SU-DHL-6 (cell line): ENCODE measurements at regions not wholly inside any gene's neighbourhood (a gene's known extent, or its start where the extent isn't known, plus 50 kb on each side); places are given as distances from the start of the nearest gene placed in this dataset.

Source experiments
- H2AFZ ChIP-seq: fragments of 200-600 bp; sonication (generic); 2 replicates; pipeline ENCODE4 v1.6.1; 2014; ENCODE audit warnings: low read depth, mild to moderate bottlenecking, moderate library complexity, mixed read lengths, antibody characterized with exemption, low read length; ENCODE audit not compliant: severe bottlenecking
- H3F3A ChIP-seq: fragments of 200-600 bp; shearing (Covaris generic); 2 replicates; pipeline ENCODE4 v1.6.0; 2016; ENCODE audit warnings: antibody characterized with exemption, mild to moderate bottlenecking; ENCODE audit not compliant: insufficient read depth
- H3K27ac ChIP-seq: fragments of 200-600 bp; sonication (generic); 2 replicates; pipeline ENCODE4 v1.5.1; 2016; ENCODE audit warnings: low read depth, mild to moderate bottlenecking, low read length, moderate library complexity, mixed read lengths
- H3K27me3 ChIP-seq: fragments of 200-600 bp; sonication (generic), shearing (Covaris generic); 2 replicates; pipeline ENCODE4 v1.6.0; 2014; ENCODE audit warnings: mild to moderate bottlenecking, low read length
- H3K36me3 ChIP-seq: fragments of 200-600 bp; sonication (generic); 2 replicates; pipeline ENCODE4 v1.6.1; 2014; ENCODE audit warnings: mild to moderate bottlenecking, low read length, mixed read lengths
- H3K4me2 ChIP-seq: fragments of 300-600, 200-600 bp; shearing (Covaris generic), sonication (generic); 2 replicates; pipeline ENCODE4 v1.6.0; 2014; ENCODE audit warnings: low read length, low read depth, mild to moderate bottlenecking; ENCODE audit not compliant: poor library complexity, severe bottlenecking
- H3K4me3 ChIP-seq: fragments of 200-600 bp; sonication (generic); 2 replicates; pipeline ENCODE4 v1.5.1; 2014; ENCODE audit warnings: antibody characterized with exemption, low read length, mild to moderate bottlenecking, mixed read lengths; ENCODE audit not compliant: insufficient read depth, poor library complexity, severe bottlenecking
- H3K79me2 ChIP-seq: fragments of 200-600 bp; sonication (generic); 2 replicates; pipeline ENCODE4 v1.6.1; 2014; ENCODE audit warnings: mild to moderate bottlenecking, low read length, moderate library complexity; ENCODE audit not compliant: insufficient read depth
- H3K9ac ChIP-seq: fragments of 200-600 bp; sonication (generic); 2 replicates; pipeline ENCODE4 v1.7.0; 2014; ENCODE audit warnings: mild to moderate bottlenecking, low read length
- H3K9me2 ChIP-seq: fragments of 200-600 bp; sonication (generic); replicated peaks from 2 replicates; pipeline ENCODE4 v1.6.1; 2014; ENCODE audit warnings: low read length; ENCODE audit not compliant: insufficient read depth
- H3K9me3 ChIP-seq: fragments of 200-600 bp; sonication (generic); 2 replicates; pipeline ENCODE4 v1.6.1; 2014; ENCODE audit warnings: low read length, mixed read lengths; ENCODE audit not compliant: insufficient read depth
- H4K20me1 ChIP-seq: fragments of 200-600 bp; sonication (generic); 2 replicates; pipeline ENCODE4 v1.6.1; 2014; ENCODE audit warnings: low read depth, mild to moderate bottlenecking, antibody characterized with exemption, low read length, moderate library complexity, mixed read lengths
- EZH2phosphoT487 ChIP-seq: fragments of 200-600 bp; sonication (generic), shearing (Covaris generic); conservative IDR thresholded peaks from 2 replicates; pipeline ENCODE4 v1.6.1; 2018; ENCODE audit warnings: mild to moderate bottlenecking, antibody characterized with exemption, low read length, moderate library complexity, mixed read lengths
- TF ChIP-seq, protein P1 (sequence below): fragments of 200-600 bp; sonication (generic); IDR thresholded peaks from one replicate; pipeline ENCODE4 v1.5.1; 2017; ENCODE audit warnings: antibody characterized with exemption, mild to moderate bottlenecking, low read length, moderate library complexity; ENCODE audit not compliant: insufficient read depth, poor library complexity, severe bottlenecking

DNA sequence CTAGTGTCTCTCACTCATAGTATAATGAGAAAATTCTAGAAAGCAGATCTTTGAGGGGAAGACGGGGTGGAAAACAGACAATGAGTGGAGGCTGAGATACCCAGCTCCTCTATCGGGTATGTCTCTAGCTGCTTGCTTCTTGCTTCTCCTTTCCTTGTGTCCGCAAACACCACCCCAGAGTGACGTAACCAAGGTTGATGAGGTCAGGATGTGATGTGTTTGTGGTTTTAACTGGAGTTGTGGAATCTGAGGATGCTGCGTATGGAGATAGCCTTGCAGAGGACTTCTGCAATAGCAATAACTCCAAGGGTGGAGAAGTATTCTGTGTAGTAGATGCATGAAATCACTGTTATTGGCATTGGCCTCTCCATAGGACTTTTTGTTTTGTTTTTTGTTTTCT lies 132.7 kb upstream of the IFNGR1 start:
- H3K9ac ChIP-seq = no peak overlapping the region
- no peak overlapping the region for H3K4me3 ChIP-seq
- no peaks in the 10 kb centered on the region for H4K20me1 ChIP-seq
- H3K79me2 ChIP-seq = no peaks in the 10 kb centered on the region
- no peaks in the 10 kb centered on the region for H3F3A ChIP-seq
- no peak overlapping the region for H2AFZ ChIP-seq
- H3K27me3 ChIP-seq = no peaks in the 10 kb centered on the region
- no peak overlapping the region for H3K27ac ChIP-seq
- H3K4me2 ChIP-seq = no peak overlapping the region
- TF ChIP-seq, protein P1, sequence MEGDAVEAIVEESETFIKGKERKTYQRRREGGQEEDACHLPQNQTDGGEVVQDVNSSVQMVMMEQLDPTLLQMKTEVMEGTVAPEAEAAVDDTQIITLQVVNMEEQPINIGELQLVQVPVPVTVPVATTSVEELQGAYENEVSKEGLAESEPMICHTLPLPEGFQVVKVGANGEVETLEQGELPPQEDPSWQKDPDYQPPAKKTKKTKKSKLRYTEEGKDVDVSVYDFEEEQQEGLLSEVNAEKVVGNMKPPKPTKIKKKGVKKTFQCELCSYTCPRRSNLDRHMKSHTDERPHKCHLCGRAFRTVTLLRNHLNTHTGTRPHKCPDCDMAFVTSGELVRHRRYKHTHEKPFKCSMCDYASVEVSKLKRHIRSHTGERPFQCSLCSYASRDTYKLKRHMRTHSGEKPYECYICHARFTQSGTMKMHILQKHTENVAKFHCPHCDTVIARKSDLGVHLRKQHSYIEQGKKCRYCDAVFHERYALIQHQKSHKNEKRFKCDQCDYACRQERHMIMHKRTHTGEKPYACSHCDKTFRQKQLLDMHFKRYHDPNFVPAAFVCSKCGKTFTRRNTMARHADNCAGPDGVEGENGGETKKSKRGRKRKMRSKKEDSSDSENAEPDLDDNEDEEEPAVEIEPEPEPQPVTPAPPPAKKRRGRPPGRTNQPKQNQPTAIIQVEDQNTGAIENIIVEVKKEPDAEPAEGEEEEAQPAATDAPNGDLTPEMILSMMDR = no peak
- TF ChIP-seq EZH2phosphoT487 = no peak
- H3K36me3 ChIP-seq = no peaks in the 10 kb centered on the region
- no peaks in the 10 kb centered on the region for H3K9me3 ChIP-seq
- no peaks in the 10 kb centered on the region for H3K9me2 ChIP-seq

DNA sequence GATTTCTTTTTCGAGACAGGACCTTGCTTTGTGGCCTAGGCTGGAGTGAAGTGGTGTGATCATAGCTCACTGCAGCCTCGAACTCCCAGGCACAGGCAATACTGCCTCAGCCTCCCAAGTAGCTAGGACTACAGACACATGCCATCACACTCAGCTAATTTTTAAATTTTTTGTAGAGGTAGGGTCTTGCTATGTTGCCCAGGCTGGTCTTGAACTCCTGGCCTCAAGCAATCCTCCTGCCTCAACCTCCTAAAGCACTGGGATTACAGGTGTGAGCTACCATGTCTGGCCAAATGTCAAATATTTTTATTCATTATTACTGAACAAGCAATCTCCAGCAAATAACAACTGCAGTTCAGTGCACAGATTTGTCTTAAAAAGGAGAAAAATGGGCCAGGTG lies 131.7 kb upstream of the IFNGR1 start:
- Histone ChIP-seq H3K9me3 (no peaks in the 10 kb centered on the region), H3K4me2 (no peak overlapping the region), H3F3A (no peaks in the 10 kb centered on the region), H3K27me3 (no peaks in the 10 kb centered on the region), H3K9me2 (no peaks in the 10 kb centered on the region), H4K20me1 (no peaks in the 10 kb centered on the region), H3K27ac (no peak overlapping the region), H3K4me3 (no peak overlapping the region), H2AFZ (no peak overlapping the region), H3K9ac (no peak overlapping the region), H3K36me3 (no peaks in the 10 kb centered on the region), H3K79me2 (no peaks in the 10 kb centered on the region)
- TF ChIP-seq EZH2phosphoT487 = no peak
- TF ChIP-seq, protein P1 = no peak

DNA sequence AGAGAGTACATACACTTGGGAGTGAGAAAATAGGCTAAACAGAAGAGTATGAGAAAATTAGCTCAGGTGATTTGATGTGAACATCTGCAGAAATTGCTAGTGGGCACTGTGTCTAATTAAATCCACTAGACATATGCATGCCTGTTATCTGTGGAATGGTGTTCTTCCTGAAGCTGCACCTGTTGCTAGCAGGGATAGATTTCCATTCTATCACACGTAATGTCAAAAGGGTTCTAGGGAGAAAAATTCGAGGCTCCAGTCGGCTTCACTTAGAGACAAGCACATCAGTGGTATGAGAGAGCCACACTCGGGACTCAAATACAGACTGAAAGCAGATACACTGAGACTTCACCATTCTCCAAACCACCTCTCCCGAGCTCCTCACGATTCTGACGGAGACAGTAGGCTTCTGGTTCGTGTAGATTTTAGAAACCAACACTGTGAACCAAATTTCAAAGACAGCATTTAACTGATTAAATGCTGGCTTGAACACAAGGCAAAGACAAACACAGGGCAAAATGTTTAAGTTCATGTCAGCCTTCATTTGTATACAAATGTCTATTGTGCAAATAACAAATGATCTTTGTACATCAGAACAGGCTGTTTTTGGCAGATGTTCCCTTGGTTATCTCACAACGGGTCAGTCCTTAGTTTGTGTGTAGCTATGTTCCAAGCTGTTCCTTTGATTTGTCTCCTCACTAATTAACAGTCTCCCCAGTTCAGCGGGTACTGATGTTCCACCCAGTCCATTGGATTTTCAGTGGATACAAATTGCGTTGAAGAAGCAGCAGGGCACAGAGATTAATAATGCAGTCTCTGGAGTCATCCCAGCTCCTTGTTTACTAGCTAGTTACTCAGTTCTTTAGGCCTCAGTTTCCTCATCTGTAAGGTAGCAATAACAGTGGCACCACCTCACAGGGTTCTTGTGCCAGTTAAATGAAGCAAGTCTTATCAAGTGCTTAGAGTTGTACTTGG lies 131.0 kb upstream of the IFNGR1 start:
- TF ChIP-seq, protein P1 = no peak
- TF ChIP-seq EZH2phosphoT487 = no peak
- Histone ChIP-seq H3K4me3 (no peak overlapping the region), H2AFZ (no peak overlapping the region), H3K9me2 (no peaks in the 10 kb centered on the region), H3K27ac (no peak overlapping the region), H3K9me3 (no peaks in the 10 kb centered on the region), H3K4me2 (no peak overlapping the region), H3K36me3 (no peaks in the 10 kb centered on the region), H3K79me2 (no peaks in the 10 kb centered on the region), H3F3A (no peaks in the 10 kb centered on the region), H3K9ac (no peak overlapping the region), H4K20me1 (no peaks in the 10 kb centered on the region), H3K27me3 (no peaks in the 10 kb centered on the region)
